ENCODE measurements at regions not wholly inside any gene's neighbourhood (a gene's known extent, or its start where the extent isn't known, plus 50 kb on each side); places are given as distances from the start of the nearest gene placed in this dataset.

- no peak for TF ChIP-seq HDGF (IDR thresholded peaks at IDR 0.05; ENCODE audit: borderline replicate concordance)
- no peak for TF ChIP-seq LEF1 (IDR thresholded peaks at IDR 0.05; ENCODE audit: borderline replicate concordance)
- TF ChIP-seq SUZ12 (IDR thresholded peaks at IDR 0.05): no peak
- TF ChIP-seq FOXK2 (IDR thresholded peaks at IDR 0.05): no peak
- TF ChIP-seq NFRKB (IDR thresholded peaks at IDR 0.05): no peak
- TF ChIP-seq ELF4 (IDR thresholded peaks at IDR 0.05): no peak
- no peak for TF ChIP-seq SP1 (IDR thresholded peaks at IDR 0.05)
These were observed 148.8 kb upstream of the SALL3 start for GRCh38 chr18:78830826-78831225.
